PC-3 (cell line): ENCODE measurements at regions not wholly inside any gene's neighbourhood (a gene's known extent, or its start where the extent isn't known, plus 50 kb on each side); places are given as distances from the start of the nearest gene placed in this dataset.
"Not testable (repeated sequence)": the region's sequence is repeated elsewhere in the genome, so short reads cannot be mapped to it uniquely, and the experiment has no call there.

Source experiments
- ATAC-seq: fragments of 200-7000 bp; cut with Tn5 transposase; 2 replicates; pipeline ENCODE4 v1.9.1; 2020; ENCODE audit warnings: mild to moderate bottlenecking, moderate library complexity
- BruUV-seq: library from RNA; stranded (reverse); fragments of 400-500 nt; replicated peaks from 2 replicates; lab custom pipeline; 2021; lab: Mats Ljungman, UMichigan
- CTCF ChIA-PET: fragments of 300-600 bp; sonication (Branson Sonifier 250); formaldehyde crosslinking; loops from one replicate; lab custom pipeline; 2022; ENCODE audit warnings: antibody characterized with exemption; lab: Charles Lee
- POLR2A ChIA-PET: fragments of 300-600 bp; sonication (Branson Sonifier 250); formaldehyde crosslinking; loops from one replicate; lab custom pipeline; 2022; ENCODE audit warnings: antibody characterized with exemption; ENCODE audit not compliant: unreplicated experiment; lab: Charles Lee
- DNase-seq: peaks from one replicate; pipeline ENCODE4 v3.0.0-alpha.2; 2015
- H2AFZ ChIP-seq: fragments of 300-600 bp; sonication (generic); 2 replicates; pipeline ENCODE4 v1.6.0; 2016; ENCODE audit warnings: antibody characterized with exemption, low read length
- H3F3A ChIP-seq: fragments of 300-600 bp; sonication (generic); one replicate; pipeline ENCODE4 v1.6.0; 2017; ENCODE audit warnings: antibody characterized with exemption, low read length, control low read depth, mild to moderate bottlenecking; ENCODE audit not compliant: unreplicated experiment
- H3K27ac ChIP-seq: fragments of 300-600 bp; sonication (generic); 2 replicates; pipeline ENCODE4 v1.5.1; 2016; ENCODE audit warnings: mild to moderate bottlenecking, low read length
- H3K27me3 ChIP-seq: fragments of 300-600 bp; sonication (generic); 2 replicates; pipeline ENCODE4 v1.6.1; 2016; ENCODE audit warnings: low read length, mixed read lengths
- H3K36me3 ChIP-seq: fragments of 300-600 bp; sonication (generic); 2 replicates; pipeline ENCODE4 v1.6.1; 2016; ENCODE audit warnings: low read depth, mixed run types, low read length, mixed read lengths
- H3K4me1 ChIP-seq: fragments of 300-600 bp; sonication (generic); 2 replicates; pipeline ENCODE4 v1.5.1; 2016; ENCODE audit warnings: low read length; ENCODE audit not compliant: insufficient read depth
- H3K4me2 ChIP-seq: fragments of 300-600 bp; sonication (generic); 2 replicates; pipeline ENCODE4 v1.6.0; 2016; ENCODE audit warnings: low read length
- H3K4me3 ChIP-seq: fragments of 300-600 bp; sonication (generic); 2 replicates; pipeline ENCODE4 v1.5.1; 2016; ENCODE audit warnings: mild to moderate bottlenecking, low read length, mixed read lengths
- H3K79me2 ChIP-seq: fragments of 300-600 bp; sonication (generic); 2 replicates; pipeline ENCODE4 v1.6.1; 2017; ENCODE audit warnings: low read length, mixed read lengths
- H3K9ac ChIP-seq: fragments of 300-600 bp; sonication (generic); 2 replicates; pipeline ENCODE4 v1.6.0; 2016; ENCODE audit warnings: mild to moderate bottlenecking, low read length
- H3K9me2 ChIP-seq: fragments of 300-600 bp; sonication (generic); replicated peaks from 2 replicates; pipeline ENCODE4 v1.6.1; 2016; ENCODE audit warnings: mixed run types, low read length, mixed read lengths
- H3K9me3 ChIP-seq: fragments of 300-600 bp; sonication (generic); 2 replicates; pipeline ENCODE4 v1.6.1; 2016; ENCODE audit warnings: low read length, mixed read lengths
- H4K20me1 ChIP-seq: fragments of 300-600 bp; sonication (generic); 2 replicates; pipeline ENCODE4 v1.6.1; 2016; ENCODE audit warnings: low read length, mixed read lengths
- CTCF ChIP-seq: fragments of 300-600 bp; sonication (generic); conservative IDR thresholded peaks from 2 replicates; pipeline ENCODE4 v1.5.1; 2017; ENCODE audit warnings: antibody characterized with exemption, low read depth, mild to moderate bottlenecking, low read length
- EZH2 ChIP-seq: fragments of 300-600 bp; sonication (generic); IDR thresholded peaks from one replicate; pipeline ENCODE4 v1.6.1; 2017; ENCODE audit warnings: antibody characterized with exemption, mild to moderate bottlenecking, low read length; ENCODE audit not compliant: unreplicated experiment
- EZH2phosphoT487 ChIP-seq: fragments of 300-600 bp; sonication (generic); IDR thresholded peaks from 2 replicates; pipeline ENCODE4 v1.6.1; 2018; ENCODE audit warnings: mild to moderate bottlenecking, antibody characterized with exemption, low read length, borderline replicate concordance
- intact Hi-C: fragments of 100-400 bp; cut with micrococcal nuclease; formaldehyde crosslinking; loops from 2 replicates; pipeline ENCODE4 v1.9.0; 2023

DNA sequence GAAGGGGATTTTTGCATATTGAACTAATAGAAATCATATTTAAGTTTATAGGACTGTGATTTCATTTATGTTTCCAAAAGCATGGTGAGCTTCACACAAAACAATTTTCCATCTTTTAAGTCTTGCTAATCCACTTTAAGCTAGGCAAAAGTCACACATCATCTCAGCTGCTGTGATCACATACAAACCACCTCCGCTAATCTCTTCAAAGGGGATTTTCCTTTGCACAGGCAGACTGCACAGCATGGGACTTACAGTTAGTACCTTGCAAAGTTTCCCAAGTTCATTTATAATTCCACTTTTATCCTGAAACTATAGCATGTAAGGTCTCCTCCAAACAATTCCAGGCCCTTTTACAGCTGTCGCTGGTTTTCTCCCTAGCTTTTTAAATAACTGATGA, 225.1 kb upstream of the CNTN3 start:
- H4K20me1 ChIP-seq, result no peaks in the 10 kb centered on the region
- H3K36me3 ChIP-seq, result no peaks in the 10 kb centered on the region
- H3K9ac ChIP-seq, result no peak overlapping the region
- H3K4me3 ChIP-seq, result no peak overlapping the region
- H3K9me3 ChIP-seq, result peaks cover 23% of the 10 kb centered on the region
- no peaks in the 10 kb centered on the region for H3K4me1 ChIP-seq
- H3K9me2 ChIP-seq, result no peaks in the 10 kb centered on the region
- H3K79me2 ChIP-seq, result no peaks in the 10 kb centered on the region
- intact Hi-C loops, result no loop called here
- ATAC-seq (no peak), DNase-seq (no peak)
- POLR2A ChIA-PET, result no interaction called here
- no peak overlapping the region for H3K27ac ChIP-seq
- BruUV-seq, result no TSS peak
- no peak overlapping the region for H2AFZ ChIP-seq
- no peaks in the 10 kb centered on the region for H3K27me3 ChIP-seq
- CTCF ChIA-PET, result no interaction called here
- H3K4me2 ChIP-seq, result no peak overlapping the region
- no peak for TF ChIP-seq CTCF
- no peak for TF ChIP-seq EZH2
- H3F3A ChIP-seq, result no peaks in the 10 kb centered on the region

DNA sequence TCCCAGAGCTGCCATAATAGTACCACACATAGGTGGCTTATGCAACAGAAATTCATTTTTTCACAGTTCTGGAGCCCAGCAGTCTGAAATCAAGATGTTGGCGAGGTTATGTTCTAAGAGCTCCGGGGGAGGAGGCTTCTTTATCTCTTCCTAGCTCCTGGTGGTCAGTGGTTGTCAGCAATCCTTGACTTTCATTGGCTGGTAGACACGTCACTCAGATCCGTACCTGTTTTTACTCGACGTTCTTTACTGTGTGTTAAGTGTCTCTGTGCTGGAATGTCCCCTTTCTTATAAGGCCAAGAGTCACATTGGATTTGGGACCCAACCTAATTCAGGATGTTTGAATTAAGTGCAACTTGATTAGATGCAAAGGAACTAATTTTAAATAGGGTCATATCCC, 218.5 kb upstream of the CNTN3 start:
- ChIA-PET CTCF (no interaction called here), POLR2A (no interaction called here)
- TF ChIP-seq EZH2phosphoT487, result no peak
- no peak for TF ChIP-seq CTCF
- Histone ChIP-seq H3K4me2 (no peak overlapping the region), H3K9me2 (no peaks in the 10 kb centered on the region), H3K4me1 (no peaks in the 10 kb centered on the region), H3K27ac (no peak overlapping the region), H2AFZ (no peak overlapping the region), H3K9me3 (peaks cover 12% of the 10 kb centered on the region), H3F3A (no peaks in the 10 kb centered on the region), H3K27me3 (no peaks in the 10 kb centered on the region), H4K20me1 (no peaks in the 10 kb centered on the region), H3K4me3 (no peak overlapping the region), H3K79me2 (no peaks in the 10 kb centered on the region), H3K36me3 (no peaks in the 10 kb centered on the region), H3K9ac (no peak overlapping the region)
- no TSS peak for BruUV-seq
- intact Hi-C loops, result no loop called here
- DNase-seq (no peak), ATAC-seq (no peak)

- CTCF ChIA-PET, POLR2A ChIA-PET, H3K4me1 ChIP-seq, H3K9me3 ChIP-seq, H3K36me3 ChIP-seq, BruUV-seq, H3K27me3 ChIP-seq, H4K20me1 ChIP-seq, H3K9me2 ChIP-seq, H3K4me3 ChIP-seq, H3K9ac ChIP-seq, ATAC-seq, intact Hi-C loops, H3K79me2 ChIP-seq, H3K4me2 ChIP-seq, DNase-seq, H2AFZ ChIP-seq, H3F3A ChIP-seq, H3K27ac ChIP-seq: not testable (repeated sequence)
Measured at GRCh38 chr3:74830845-74831244, 216.4 kb upstream of the CNTN3 start.

- H3K9me2 ChIP-seq, H2AFZ ChIP-seq, H3K4me3 ChIP-seq, intact Hi-C loops, H3K27ac ChIP-seq, H3K4me1 ChIP-seq, H3K36me3 ChIP-seq, H3K9me3 ChIP-seq, H3K4me2 ChIP-seq, H3K9ac ChIP-seq, H3K79me2 ChIP-seq, POLR2A ChIA-PET, BruUV-seq, H3K27me3 ChIP-seq, H4K20me1 ChIP-seq, CTCF ChIA-PET, ATAC-seq, H3F3A ChIP-seq, DNase-seq: not testable (repeated sequence)
Measured at GRCh38 chr3:74825404-74825803, 210.9 kb upstream of the CNTN3 start.
